Activated CD8-positive, alpha-beta memory T cell treated with anti-CD3 and anti-CD28 coated beads, Interleukin-2, amount 10 ng/mL, durations not matched to agents 7 days and 5 days (primary cell): ENCODE measurements at regions not wholly inside any gene's neighbourhood (a gene's known extent, or its start where the extent isn't known, plus 50 kb on each side); places are given as distances from the start of the nearest gene placed in this dataset.

ENCODE experiments used
- ATAC-seq: fragments of 150-1000 bp; cut with Tn5 transposase; one replicate; pipeline ENCODE4 v1.10.0; 2021; ENCODE audit warnings: moderate library complexity
- CTCF ChIA-PET: fragments of 350-600 bp; sonication (Branson Sonifier 250); formaldehyde crosslinking; loops from one replicate; lab custom pipeline; 2021; ENCODE audit warnings: antibody characterized with exemption; lab: Charles Lee
- DNase-seq: peaks from one replicate; pipeline ENCODE4 v3.0.0-alpha.2; 2020
- H3K27ac Mint-ChIP-seq: one replicate; pipeline ENCODE4 v1.8.0; 2021; ENCODE audit warnings: mild to moderate bottlenecking, mixed read lengths
- H3K27me3 Mint-ChIP-seq: one replicate; pipeline ENCODE4 v1.8.0; 2021; ENCODE audit warnings: mixed read lengths
- H3K36me3 Mint-ChIP-seq: one replicate; pipeline ENCODE4 v1.8.0; 2021; ENCODE audit warnings: mild to moderate bottlenecking, mixed read lengths
- H3K4me1 Mint-ChIP-seq: one replicate; pipeline ENCODE4 v1.8.0; 2021; ENCODE audit warnings: mixed read lengths
- H3K4me3 Mint-ChIP-seq: one replicate; pipeline ENCODE4 v1.8.0; 2021; ENCODE audit warnings: mild to moderate bottlenecking, moderate library complexity, mixed read lengths
- H3K9me3 Mint-ChIP-seq: one replicate; pipeline ENCODE4 v1.8.0; 2022; ENCODE audit warnings: low read depth, mixed read lengths

DNA sequence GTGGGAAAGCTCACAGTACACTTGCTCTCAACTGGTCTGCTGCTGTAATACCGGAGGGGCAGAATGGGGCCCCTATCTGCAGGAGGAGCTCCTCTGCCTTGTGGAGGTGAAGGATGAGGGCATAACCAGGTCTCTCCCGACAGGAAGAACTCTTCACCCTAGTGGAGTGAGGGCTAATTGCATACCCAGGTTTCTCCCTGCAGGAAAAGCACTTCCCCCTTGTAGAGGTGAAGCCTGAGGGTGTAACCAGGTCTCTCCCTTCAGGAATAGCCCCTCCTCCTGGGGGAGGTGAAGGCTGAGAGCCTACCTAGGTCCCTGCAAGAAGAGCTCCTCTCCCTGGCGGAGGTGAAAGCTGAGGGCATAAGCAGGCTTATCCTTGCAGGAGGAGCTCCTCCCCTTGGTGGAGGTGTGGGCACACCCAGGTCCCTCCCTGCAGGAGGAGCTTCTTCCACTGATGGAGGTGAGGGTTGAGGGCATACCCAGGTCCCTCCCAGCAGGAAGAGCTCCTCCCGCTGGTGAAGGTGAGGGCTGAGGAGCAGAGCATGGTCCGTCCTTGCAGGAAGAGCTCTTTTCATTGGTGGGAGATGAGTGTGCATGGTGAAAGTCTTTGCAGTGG, 954.1 kb downstream of the NLGN4Y start:
- Mint-ChIP-seq H3K4me3 (no peak overlapping the region), H3K27ac (no peak overlapping the region), H3K9me3 (no peaks in the 10 kb centered on the region), H3K36me3 (no peaks in the 10 kb centered on the region), H3K4me1 (no peaks in the 10 kb centered on the region), H3K27me3 (no peaks in the 10 kb centered on the region)
- DNase-seq (no peak), ATAC-seq (no peak)
- CTCF ChIA-PET = no interaction called here

DNA sequence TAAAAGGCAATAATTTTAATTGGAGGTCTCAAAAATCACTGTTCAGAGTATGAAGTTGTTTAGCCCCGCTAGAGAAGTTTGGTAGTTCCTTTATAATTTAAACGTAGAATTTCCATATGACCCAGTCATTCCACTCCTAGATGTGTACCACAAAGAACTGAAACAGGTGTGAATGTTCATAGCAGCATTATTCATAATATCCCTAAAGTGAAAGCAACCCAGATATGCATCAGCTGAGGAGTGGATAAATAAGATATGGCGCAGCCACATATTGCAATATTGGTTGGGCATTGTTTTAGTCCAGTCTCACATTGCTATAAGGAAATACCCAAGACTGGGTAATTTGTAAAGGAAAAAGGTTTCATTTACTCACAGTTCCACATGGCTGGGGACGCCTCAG, 976.2 kb downstream of the NLGN4Y start:
- Mint-ChIP-seq H3K4me3 (no peak overlapping the region), H3K4me1 (no peaks in the 10 kb centered on the region)

DNA sequence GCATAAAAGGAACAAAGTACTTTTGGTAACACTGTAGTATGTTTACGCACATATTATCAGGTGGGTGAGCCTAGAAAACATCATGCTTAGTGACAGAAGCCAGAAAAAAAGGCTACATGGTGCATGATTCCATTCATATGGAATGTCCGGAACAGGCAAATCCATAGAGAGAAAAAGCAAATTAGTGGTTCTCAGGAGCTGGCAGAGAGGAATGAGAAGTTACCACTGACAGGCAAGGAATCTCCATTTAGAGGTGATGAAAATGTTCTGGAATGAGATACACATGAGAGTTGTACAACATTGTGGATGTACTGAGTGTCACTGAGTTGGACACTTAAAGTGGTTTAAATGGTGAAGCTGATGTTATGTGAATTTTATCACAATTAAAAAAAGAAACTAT, 976.9 kb downstream of the NLGN4Y start:
- Mint-ChIP-seq H3K4me3 (no peak overlapping the region), H3K4me1 (no peaks in the 10 kb centered on the region), H3K36me3 (no peaks in the 10 kb centered on the region), H3K27me3 (peaks cover 3% of the 10 kb centered on the region), H3K27ac (no peak overlapping the region), H3K9me3 (no peaks in the 10 kb centered on the region)
- no peak for ATAC-seq
- DNase-seq = no peak
- CTCF ChIA-PET = no interaction called here

More for the DNA sequence above, 976.2 kb downstream of the NLGN4Y start:
- CTCF ChIA-PET = no interaction called here
- ATAC-seq (no peak), DNase-seq (no peak)
- peaks cover 3% of the 10 kb centered on the region for H3K27me3 Mint-ChIP-seq
- H3K36me3 Mint-ChIP-seq = no peaks in the 10 kb centered on the region
- H3K9me3 Mint-ChIP-seq = no peaks in the 10 kb centered on the region
- H3K27ac Mint-ChIP-seq = no peak overlapping the region

DNA sequence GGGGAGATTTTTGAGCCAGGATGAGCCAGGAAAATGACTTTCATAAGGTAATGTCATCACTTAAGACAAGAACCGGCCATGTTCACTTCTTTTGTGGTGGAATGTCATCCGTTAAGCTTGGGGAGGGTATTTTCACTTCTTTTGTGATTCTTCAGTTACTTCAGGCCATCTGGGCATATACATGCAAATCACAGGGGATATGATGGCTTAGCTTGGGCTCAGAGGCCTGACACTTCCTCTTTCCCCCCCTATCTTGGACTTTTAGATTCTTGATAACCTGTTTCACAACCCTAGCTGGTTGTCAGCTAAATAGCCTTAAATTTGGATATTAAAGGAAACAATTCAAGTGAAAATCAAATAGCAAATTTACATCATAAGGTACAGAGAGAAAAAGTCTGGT, 986.0 kb downstream of the NLGN4Y start:
- H3K27ac Mint-ChIP-seq = no peak overlapping the region
- CTCF ChIA-PET = interaction anchor here (0.8 kb wide), 1 partner anchor 11 kb away, joined by 3 read pairs; no protein-coding TSS in a partner anchor
- peaks cover under 1% of the 10 kb centered on the region for H3K27me3 Mint-ChIP-seq
- H3K36me3 Mint-ChIP-seq = no peaks in the 10 kb centered on the region
- H3K4me1 Mint-ChIP-seq = no peaks in the 10 kb centered on the region
- DNase-seq = no peak
- H3K9me3 Mint-ChIP-seq = peaks cover 2% of the 10 kb centered on the region
- no peak overlapping the region for H3K4me3 Mint-ChIP-seq
- ATAC-seq = no peak

DNA sequence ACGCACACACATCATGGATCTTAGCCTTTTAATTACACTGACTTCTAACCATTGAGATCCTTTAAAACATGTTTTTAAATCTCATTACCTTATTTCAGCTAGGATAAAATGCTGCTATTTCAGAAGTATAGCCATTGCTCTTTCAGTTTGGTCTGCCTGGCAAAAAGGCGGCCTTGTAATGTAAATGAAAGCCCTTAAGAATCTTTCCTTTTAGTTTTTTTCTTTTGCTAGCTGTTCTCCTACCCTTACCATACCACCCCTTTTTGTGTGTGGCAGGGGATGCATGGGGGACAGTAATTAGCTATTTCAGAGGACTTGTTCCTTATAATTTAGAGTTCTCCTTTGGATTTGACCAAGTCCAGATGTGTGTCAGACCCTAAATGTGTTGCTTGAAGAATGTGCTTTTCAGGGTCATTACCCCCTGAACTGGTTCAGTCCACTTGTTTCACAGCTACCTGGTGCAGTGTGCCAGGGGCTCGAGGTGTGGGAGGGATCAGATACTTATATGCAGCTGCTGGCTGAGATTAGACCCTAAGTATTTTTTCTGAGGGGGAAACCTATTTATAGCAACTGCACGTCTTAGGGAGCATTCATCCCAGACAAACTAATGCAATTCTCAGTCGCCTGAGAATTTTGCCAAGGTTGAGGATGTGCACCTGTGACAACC, 986.8 kb downstream of the NLGN4Y start:
- no peaks in the 10 kb centered on the region for H3K4me1 Mint-ChIP-seq
- no peak overlapping the region for H3K27ac Mint-ChIP-seq
- H3K27me3 Mint-ChIP-seq = no peaks in the 10 kb centered on the region
- no peak overlapping the region for H3K4me3 Mint-ChIP-seq
- CTCF ChIA-PET = no interaction called here
- DNase-seq (no peak), ATAC-seq (no peak)
- no peaks in the 10 kb centered on the region for H3K36me3 Mint-ChIP-seq
- peaks cover 2% of the 10 kb centered on the region for H3K9me3 Mint-ChIP-seq

DNA sequence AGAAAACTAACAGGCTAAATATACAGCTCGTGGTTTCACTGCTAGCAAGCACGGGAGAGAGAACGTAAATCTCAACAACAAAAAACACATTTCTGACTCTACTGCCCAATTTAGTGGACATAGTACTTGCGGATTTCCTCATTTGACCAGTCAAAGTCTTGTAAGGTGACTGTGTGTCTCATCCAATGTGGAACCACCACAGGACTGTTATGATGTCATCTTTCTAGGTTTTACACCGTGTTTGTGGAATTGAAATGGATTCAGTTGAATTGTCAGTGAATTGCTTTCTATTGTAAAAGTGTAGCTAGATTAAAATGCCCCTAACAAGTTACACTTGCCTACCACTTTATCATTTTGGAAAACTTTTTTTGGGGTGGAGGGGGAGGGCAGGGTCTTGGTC, 1010.8 kb downstream of the NLGN4Y start:
- H3K9me3 Mint-ChIP-seq = no peaks in the 10 kb centered on the region
- H3K4me3 Mint-ChIP-seq = no peak overlapping the region
- CTCF ChIA-PET = no interaction called here
- ATAC-seq (no peak), DNase-seq (no peak)
- H3K4me1 Mint-ChIP-seq = peaks cover 7% of the 10 kb centered on the region
- no peaks in the 10 kb centered on the region for H3K27me3 Mint-ChIP-seq
- no peaks in the 10 kb centered on the region for H3K36me3 Mint-ChIP-seq
- no peak overlapping the region for H3K27ac Mint-ChIP-seq

DNA sequence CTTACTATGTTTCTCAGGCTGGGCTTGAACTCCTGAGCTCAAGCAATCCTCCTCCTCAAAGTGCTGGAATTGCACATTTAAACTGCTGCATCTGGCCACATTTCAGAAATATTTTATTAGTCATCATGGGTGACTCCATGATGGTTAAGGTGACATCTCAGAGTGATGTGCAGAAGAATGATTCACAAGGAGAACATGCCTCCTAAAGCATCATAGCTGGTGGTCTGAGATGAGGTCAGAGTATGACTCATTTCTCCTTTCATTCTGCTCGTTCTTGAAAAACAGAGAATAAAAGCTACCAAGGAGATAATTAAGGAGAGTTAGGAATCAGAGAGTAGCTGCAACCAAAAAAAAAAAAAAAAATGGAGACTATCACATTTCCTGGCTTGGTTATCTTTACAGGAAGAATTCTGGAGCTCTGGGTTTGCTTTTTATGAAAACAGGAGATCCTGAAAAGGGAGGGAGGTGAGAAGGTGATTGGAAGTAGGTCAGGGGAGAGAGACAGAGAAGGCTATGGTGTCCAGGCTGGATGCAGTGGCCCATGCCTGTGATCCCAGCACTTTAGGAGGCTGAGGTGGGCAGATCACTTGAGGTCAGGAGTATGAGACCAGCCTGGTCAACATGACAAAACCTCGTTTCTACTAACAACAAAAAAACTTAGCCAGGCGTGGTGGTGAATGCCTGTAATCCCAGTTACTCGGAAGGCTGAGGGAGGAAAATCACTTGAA, 1011.6 kb downstream of the NLGN4Y start:
- DNase-seq = no peak
- no peaks in the 10 kb centered on the region for H3K36me3 Mint-ChIP-seq

DNA sequence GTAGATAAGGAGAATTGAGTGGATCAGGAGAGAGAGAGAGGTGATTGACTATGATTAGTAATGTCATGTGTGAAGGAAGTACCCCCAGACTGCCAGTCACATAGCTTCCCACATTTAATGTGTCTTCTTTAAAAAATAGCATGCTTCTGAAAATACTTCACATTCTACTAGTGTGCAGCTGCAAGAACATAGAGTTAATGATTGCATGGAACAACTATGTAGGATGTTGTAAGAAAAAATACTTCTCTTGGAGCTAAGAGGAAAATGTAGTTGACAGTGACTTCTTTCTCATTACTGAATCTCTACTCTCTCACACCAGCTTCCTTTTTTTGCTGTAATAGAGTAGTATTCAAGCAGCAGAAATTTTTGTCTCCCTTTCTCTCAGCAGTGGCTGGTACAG, 1016.2 kb downstream of the NLGN4Y start:
- Mint-ChIP-seq H3K4me3 (no peak overlapping the region), H3K9me3 (no peaks in the 10 kb centered on the region), H3K36me3 (no peaks in the 10 kb centered on the region), H3K27me3 (no peaks in the 10 kb centered on the region), H3K4me1 (peaks cover 7% of the 10 kb centered on the region), H3K27ac (no peak overlapping the region)
- ATAC-seq (no peak), DNase-seq (no peak)
- CTCF ChIA-PET = no interaction called here

More for the DNA sequence above, 1011.6 kb downstream of the NLGN4Y start:
- peak; percentile 76 for ATAC-seq
- Mint-ChIP-seq H3K9me3 (no peaks in the 10 kb centered on the region), H3K4me3 (no peak overlapping the region), H3K27me3 (no peaks in the 10 kb centered on the region), H3K4me1 (peaks cover 7% of the 10 kb centered on the region), H3K27ac (no peak overlapping the region)
- CTCF ChIA-PET = no interaction called here

DNA sequence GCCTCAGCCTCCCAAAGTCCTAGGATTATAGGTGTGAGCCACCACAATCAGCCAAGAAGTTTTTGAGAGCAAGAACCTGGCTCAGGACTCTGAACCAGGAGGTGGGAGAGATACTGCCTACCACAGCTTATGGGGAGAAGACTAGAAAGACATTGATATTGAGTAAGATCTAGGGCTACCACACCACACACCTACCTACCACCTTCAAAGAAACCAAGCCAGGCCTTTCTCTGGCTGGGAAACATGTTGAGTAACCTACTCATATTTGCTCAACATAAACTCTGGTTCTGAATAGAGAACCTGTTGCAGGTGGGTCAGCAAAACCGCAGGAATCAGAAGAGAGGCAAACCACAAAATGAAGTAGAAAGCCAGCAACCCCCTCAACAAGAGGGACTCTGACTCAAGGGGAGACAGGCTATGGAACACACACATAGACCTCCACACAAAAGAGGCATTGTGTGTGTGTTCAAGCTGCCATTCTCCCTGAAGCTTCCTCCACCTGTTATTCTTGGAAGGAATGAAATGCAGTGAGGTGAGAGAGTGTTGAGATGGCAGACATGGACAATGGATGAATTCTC, 1021.9 kb downstream of the NLGN4Y start:
- CTCF ChIA-PET = no interaction called here
- H3K27ac Mint-ChIP-seq = no peak overlapping the region
- H3K9me3 Mint-ChIP-seq = no peaks in the 10 kb centered on the region
- H3K4me3 Mint-ChIP-seq = no peak overlapping the region
- ATAC-seq (no peak), DNase-seq (no peak)
- H3K36me3 Mint-ChIP-seq = no peaks in the 10 kb centered on the region
- H3K27me3 Mint-ChIP-seq = no peaks in the 10 kb centered on the region
- no peaks in the 10 kb centered on the region for H3K4me1 Mint-ChIP-seq

DNA sequence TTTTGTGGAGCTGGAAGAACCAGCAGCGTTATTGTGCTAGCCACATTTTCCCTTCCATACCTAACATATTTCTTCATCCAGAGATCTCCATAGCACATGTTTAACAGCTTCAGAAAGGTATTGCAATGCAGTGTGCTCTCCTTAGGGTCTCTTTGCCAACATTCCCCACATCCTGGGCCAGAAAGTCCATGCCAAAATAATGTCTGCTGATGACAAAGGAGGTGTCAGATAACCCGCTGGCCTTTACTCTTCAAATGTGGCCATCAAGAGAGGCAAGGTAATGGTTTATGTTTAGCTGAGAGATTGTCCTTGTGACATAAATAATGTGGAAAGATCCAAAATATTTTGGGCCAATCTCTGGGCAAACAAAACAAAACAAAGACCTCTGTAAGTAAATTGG, 1027.7 kb downstream of the NLGN4Y start:
- Mint-ChIP-seq H3K27ac (no peak overlapping the region), H3K4me3 (no peak overlapping the region), H3K27me3 (no peaks in the 10 kb centered on the region), H3K4me1 (no peaks in the 10 kb centered on the region), H3K9me3 (no peaks in the 10 kb centered on the region), H3K36me3 (no peaks in the 10 kb centered on the region)
- CTCF ChIA-PET = no interaction called here
- DNase-seq = no peak
- no peak for ATAC-seq

DNA sequence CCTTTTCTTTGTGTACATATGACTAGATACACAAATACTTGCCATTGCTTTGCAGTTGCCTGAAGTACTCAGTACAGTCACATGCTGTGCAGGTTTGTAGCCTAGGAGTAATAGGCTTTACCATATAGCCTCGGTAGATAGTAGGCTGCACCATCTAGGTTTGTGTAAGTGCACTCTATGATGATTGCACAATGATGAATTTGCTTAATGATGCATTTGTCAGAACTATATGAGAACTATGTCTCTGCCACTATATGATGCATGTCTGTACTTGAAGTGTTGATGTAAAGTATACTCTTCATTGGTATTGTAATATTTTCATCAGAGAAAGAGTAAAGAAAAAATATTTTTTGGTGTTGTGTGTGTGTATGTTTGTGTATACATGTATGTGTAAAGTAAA, 1030.7 kb downstream of the NLGN4Y start:
- no peaks in the 10 kb centered on the region for H3K4me1 Mint-ChIP-seq
- H3K36me3 Mint-ChIP-seq = no peaks in the 10 kb centered on the region
- DNase-seq (no peak), ATAC-seq (no peak)
- H3K27ac Mint-ChIP-seq = no peak overlapping the region
- no peaks in the 10 kb centered on the region for H3K9me3 Mint-ChIP-seq
- CTCF ChIA-PET = no interaction called here
- no peaks in the 10 kb centered on the region for H3K27me3 Mint-ChIP-seq
- no peak overlapping the region for H3K4me3 Mint-ChIP-seq

DNA sequence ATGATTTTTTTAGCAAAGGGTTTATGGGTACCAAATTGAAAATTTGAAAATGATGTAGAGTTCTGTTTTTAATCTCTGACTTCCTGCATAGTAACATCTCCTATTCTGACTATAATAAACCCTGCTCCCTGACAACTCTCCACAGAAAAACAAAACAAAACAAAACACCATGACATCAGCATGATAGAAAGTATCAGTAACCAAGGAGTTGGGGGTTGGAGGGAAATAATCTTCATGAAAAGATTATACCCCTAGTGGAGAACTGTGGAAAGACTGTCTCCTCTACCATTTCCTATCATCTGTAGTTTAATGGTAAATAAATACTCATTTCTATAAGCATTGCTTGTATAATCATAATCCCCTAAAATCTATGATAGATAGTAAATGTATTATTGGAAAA, 1034.8 kb downstream of the NLGN4Y start:
- CTCF ChIA-PET = no interaction called here
- Mint-ChIP-seq H3K27me3 (no peaks in the 10 kb centered on the region), H3K4me3 (no peak overlapping the region), H3K4me1 (no peaks in the 10 kb centered on the region), H3K9me3 (no peaks in the 10 kb centered on the region), H3K27ac (no peak overlapping the region), H3K36me3 (no peaks in the 10 kb centered on the region)
- DNase-seq = no peak
- ATAC-seq = no peak

DNA sequence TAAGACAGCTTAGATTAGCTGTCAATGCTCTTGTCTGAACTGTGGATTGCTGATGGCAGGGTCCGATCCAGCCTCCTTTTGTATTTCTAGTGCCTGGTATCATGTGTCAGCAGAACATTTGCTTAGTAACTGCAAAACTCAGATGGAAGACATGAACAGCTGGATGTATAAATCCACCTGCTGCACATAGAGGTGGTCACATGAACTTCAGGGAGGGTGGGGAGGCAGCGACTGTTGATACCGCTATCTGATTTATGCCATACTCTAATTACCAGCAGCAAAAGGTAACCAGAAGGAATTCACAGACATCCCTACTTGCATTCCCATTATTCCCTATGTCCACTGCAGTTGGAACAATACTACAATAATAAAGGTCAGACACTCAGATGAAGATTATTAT, 1036.5 kb downstream of the NLGN4Y start:
- Mint-ChIP-seq H3K4me1 (no peaks in the 10 kb centered on the region), H3K27me3 (no peaks in the 10 kb centered on the region), H3K9me3 (no peaks in the 10 kb centered on the region), H3K4me3 (no peak overlapping the region), H3K36me3 (no peaks in the 10 kb centered on the region), H3K27ac (no peak overlapping the region)
- no peak for DNase-seq
- no peak for ATAC-seq
- CTCF ChIA-PET = no interaction called here
